ENCODE measurements at regions not wholly inside any gene's neighbourhood (a gene's known extent, or its start where the extent isn't known, plus 50 kb on each side); places are given as distances from the start of the nearest gene placed in this dataset.

DNA sequence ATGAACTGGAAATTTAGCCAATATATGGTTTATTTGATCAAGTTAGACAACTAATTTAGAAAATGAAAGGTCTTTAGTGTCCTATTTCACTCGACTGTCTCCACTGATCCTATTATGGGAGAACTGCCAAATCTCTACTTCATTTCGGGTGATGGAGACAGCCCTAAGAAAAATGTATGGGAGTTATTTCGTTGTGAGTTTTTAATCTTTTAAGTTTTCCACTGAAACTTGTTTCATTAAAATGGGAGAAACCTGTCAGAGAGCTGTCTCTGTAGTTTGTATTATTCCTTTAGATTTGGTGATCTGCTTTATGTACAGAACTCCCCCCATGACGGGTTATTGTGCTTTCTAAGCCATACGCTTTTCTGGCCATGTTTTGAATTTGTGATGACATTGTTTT, 899.7 kb downstream of the ADGRL2 start:
- TF ChIP-seq POLR2A (IDR thresholded peaks at IDR 0.05; ENCODE audit: low read depth) (no peak), POLR2AphosphoS5 (IDR thresholded peaks at IDR 0.05) (no peak)
- TF ChIP-seq, protein P1, sequence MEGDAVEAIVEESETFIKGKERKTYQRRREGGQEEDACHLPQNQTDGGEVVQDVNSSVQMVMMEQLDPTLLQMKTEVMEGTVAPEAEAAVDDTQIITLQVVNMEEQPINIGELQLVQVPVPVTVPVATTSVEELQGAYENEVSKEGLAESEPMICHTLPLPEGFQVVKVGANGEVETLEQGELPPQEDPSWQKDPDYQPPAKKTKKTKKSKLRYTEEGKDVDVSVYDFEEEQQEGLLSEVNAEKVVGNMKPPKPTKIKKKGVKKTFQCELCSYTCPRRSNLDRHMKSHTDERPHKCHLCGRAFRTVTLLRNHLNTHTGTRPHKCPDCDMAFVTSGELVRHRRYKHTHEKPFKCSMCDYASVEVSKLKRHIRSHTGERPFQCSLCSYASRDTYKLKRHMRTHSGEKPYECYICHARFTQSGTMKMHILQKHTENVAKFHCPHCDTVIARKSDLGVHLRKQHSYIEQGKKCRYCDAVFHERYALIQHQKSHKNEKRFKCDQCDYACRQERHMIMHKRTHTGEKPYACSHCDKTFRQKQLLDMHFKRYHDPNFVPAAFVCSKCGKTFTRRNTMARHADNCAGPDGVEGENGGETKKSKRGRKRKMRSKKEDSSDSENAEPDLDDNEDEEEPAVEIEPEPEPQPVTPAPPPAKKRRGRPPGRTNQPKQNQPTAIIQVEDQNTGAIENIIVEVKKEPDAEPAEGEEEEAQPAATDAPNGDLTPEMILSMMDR (IDR thresholded peaks at IDR 0.05), result no peak
